ENCODE measurements at regions not wholly inside any gene's neighbourhood (a gene's known extent, or its start where the extent isn't known, plus 50 kb on each side); places are given as distances from the start of the nearest gene placed in this dataset.

GRCh38 chr11:121749691-121750090 is 296.9 kb upstream of the SORL1-AS1 start:
- TF ChIP-seq POLR2A (IDR thresholded peaks at IDR 0.05; ENCODE audit: borderline replicate concordance, extremely low read depth, insufficient read depth, insufficient read length) (no peak), SP1 (IDR thresholded peaks at IDR 0.05; ENCODE audit: low read depth) (no peak), JUND (IDR thresholded peaks at IDR 0.05) (no peak), REST (IDR thresholded peaks at IDR 0.05; ENCODE audit: low read depth) (no peak), CEBPB (IDR thresholded peaks at IDR 0.05; ENCODE audit: low read depth) (no peak), POLR2AphosphoS5 (IDR thresholded peaks at IDR 0.05; ENCODE audit: low read depth, low read length) (no peak), CTCF (IDR thresholded peaks at IDR 0.05 in 2 of 3, conservative IDR thresholded peaks at IDR 0.05 in 1 of 3; ENCODE audit: borderline replicate concordance in 1 of 3, insufficient read depth in 1 of 3, low read depth in 2 of 3, low read length in 2 of 3) (no peak), EZH2phosphoT487 (IDR thresholded peaks at IDR 0.05; ENCODE audit: borderline replicate concordance) (no peak), SIN3A (IDR thresholded peaks at IDR 0.05; ENCODE audit: low read depth) (no peak), ZNF274 (IDR thresholded peaks at IDR 0.05; ENCODE audit: low read depth, low read length) (no peak), ZFX (IDR thresholded peaks at IDR 0.05) (no peak), EGR1 (IDR thresholded peaks at IDR 0.05; ENCODE audit: low read depth) (no peak), SRF (IDR thresholded peaks at IDR 0.05; ENCODE audit: low read depth) (no peak)

Data from HCT116 (cell line).